ENCODE measurements at regions not wholly inside any gene's neighbourhood (a gene's known extent, or its start where the extent isn't known, plus 50 kb on each side); places are given as distances from the start of the nearest gene placed in this dataset.

DNA sequence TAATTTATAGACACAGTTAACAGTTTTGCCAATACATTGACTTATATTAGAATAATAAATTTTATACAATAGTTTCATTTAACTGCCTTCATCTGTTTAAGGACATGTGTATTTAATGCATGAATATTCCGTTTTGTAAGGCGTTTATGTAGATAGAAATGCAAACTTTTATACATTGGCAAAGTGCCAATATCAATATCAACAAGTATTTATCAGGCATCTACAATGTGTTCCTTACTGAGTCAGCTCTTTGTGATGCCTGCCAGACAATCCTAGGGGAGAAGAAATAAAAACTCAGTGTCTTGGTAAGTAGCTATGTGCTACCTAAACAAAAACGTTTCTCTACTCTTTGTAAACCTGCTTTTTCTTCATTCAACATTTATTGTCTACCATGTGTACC, 1142.2 kb downstream of the C4orf33 start:
- ChIA-PET CTCF (no interaction called here), POLR2A (no interaction called here)
- TF ChIP-seq BHLHE40 (IDR thresholded peaks at IDR 0.05; ENCODE audit: borderline replicate concordance) (no peak), ZNF384 (IDR thresholded peaks at IDR 0.05) (no peak), ARNT (IDR thresholded peaks at IDR 0.05) (no peak), FOXK2 (IDR thresholded peaks at IDR 0.05) (no peak), LEF1 (IDR thresholded peaks at IDR 0.05; ENCODE audit: borderline replicate concordance) (no peak), SUZ12 (IDR thresholded peaks at IDR 0.05) (no peak), NFRKB (IDR thresholded peaks at IDR 0.05) (no peak), SP1 (IDR thresholded peaks at IDR 0.05) (no peak), FOXA1 (IDR thresholded peaks at IDR 0.05) (no peak), TARDBP (IDR thresholded peaks at IDR 0.05) (no peak), FOXM1 (IDR thresholded peaks at IDR 0.05; ENCODE audit: borderline replicate concordance) (no peak), L3MBTL2 (conservative IDR thresholded peaks at IDR 0.05) (no peak), HDGF (IDR thresholded peaks at IDR 0.05; ENCODE audit: borderline replicate concordance) (no peak), ELF4 (IDR thresholded peaks at IDR 0.05) (no peak), CTBP1 (IDR thresholded peaks at IDR 0.05; ENCODE audit: borderline replicate concordance) (no peak)
- no peak for DNase-seq (ENCODE audit: extremely low spot score)

GRCh38 chr4:130249002-130249401, 1153.0 kb downstream of the C4orf33 start:
- POLR2A ChIA-PET = no interaction called here
- CTCF ChIA-PET = no interaction called here
- no peak for DNase-seq (ENCODE audit: extremely low spot score)
- TF ChIP-seq NFRKB (IDR thresholded peaks at IDR 0.05) (no peak), SP1 (IDR thresholded peaks at IDR 0.05) (no peak), TARDBP (IDR thresholded peaks at IDR 0.05) (no peak), ARNT (IDR thresholded peaks at IDR 0.05) (no peak), ZNF384 (IDR thresholded peaks at IDR 0.05) (no peak), FOXK2 (IDR thresholded peaks at IDR 0.05) (no peak), BHLHE40 (IDR thresholded peaks at IDR 0.05; ENCODE audit: borderline replicate concordance) (no peak), L3MBTL2 (conservative IDR thresholded peaks at IDR 0.05) (no peak), FOXA1 (IDR thresholded peaks at IDR 0.05) (no peak), ELF4 (IDR thresholded peaks at IDR 0.05) (no peak), SUZ12 (IDR thresholded peaks at IDR 0.05) (no peak), PKNOX1 (IDR thresholded peaks at IDR 0.05) (no peak)

- ChIA-PET POLR2A (no interaction called here), CTCF (no interaction called here)
Observed at GRCh38 chr4:130257271-130257670, 1161.3 kb downstream of the C4orf33 start.

GRCh38 chr4:130266814-130267213, 1170.9 kb downstream of the C4orf33 start:
- TF ChIP-seq FOXA1 (IDR thresholded peaks at IDR 0.05) (no peak), TARDBP (IDR thresholded peaks at IDR 0.05) (no peak), ARNT (IDR thresholded peaks at IDR 0.05) (no peak), ZNF384 (IDR thresholded peaks at IDR 0.05) (no peak), SP1 (IDR thresholded peaks at IDR 0.05) (no peak), NFRKB (IDR thresholded peaks at IDR 0.05) (no peak)
- ChIA-PET CTCF (no interaction called here), POLR2A (no interaction called here)
- DNase-seq (ENCODE audit: extremely low spot score) = no peak

More at GRCh38 chr4:130257271-130257670, 1161.3 kb downstream of the C4orf33 start:
- DNase-seq (ENCODE audit: extremely low spot score) = no peak
- TF ChIP-seq ARNT (IDR thresholded peaks at IDR 0.05) = no peak
- no peak for TF ChIP-seq BHLHE40 (IDR thresholded peaks at IDR 0.05; ENCODE audit: borderline replicate concordance)
- TF ChIP-seq SUZ12 (IDR thresholded peaks at IDR 0.05) = no peak
- TF ChIP-seq CTBP1 (IDR thresholded peaks at IDR 0.05; ENCODE audit: borderline replicate concordance) = no peak
- no peak for TF ChIP-seq L3MBTL2 (conservative IDR thresholded peaks at IDR 0.05)
- TF ChIP-seq FOXK2 (IDR thresholded peaks at IDR 0.05) = no peak
- no peak for TF ChIP-seq LEF1 (IDR thresholded peaks at IDR 0.05; ENCODE audit: borderline replicate concordance)
- no peak for TF ChIP-seq NFRKB (IDR thresholded peaks at IDR 0.05)
- no peak for TF ChIP-seq FOXA1 (IDR thresholded peaks at IDR 0.05)
- no peak for TF ChIP-seq TARDBP (IDR thresholded peaks at IDR 0.05)

DNA sequence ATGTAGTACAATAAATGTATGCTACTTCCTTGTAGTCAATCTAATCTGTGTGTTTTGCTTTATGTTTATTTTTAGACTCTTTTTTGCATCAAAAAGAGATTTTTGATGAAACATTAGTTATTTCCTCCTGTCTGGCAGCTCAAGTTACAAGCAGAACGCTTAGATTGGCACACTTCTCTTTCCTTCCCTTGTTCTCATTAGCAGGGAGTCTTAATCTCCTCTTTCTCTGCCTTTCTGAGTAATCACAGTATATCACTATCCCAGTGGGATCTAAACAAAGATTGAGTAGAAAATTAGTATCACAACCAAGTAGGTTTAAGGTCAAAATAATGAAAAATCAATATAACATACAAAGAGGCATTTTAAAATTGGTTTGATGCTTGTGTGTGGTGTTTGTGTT, 1192.6 kb downstream of the C4orf33 start:
- TF ChIP-seq TARDBP (IDR thresholded peaks at IDR 0.05) = no peak
- no peak for TF ChIP-seq NFRKB (IDR thresholded peaks at IDR 0.05)
- TF ChIP-seq ZNF384 (IDR thresholded peaks at IDR 0.05) = no peak
- TF ChIP-seq ARNT (IDR thresholded peaks at IDR 0.05) = no peak
- no peak for TF ChIP-seq LEF1 (IDR thresholded peaks at IDR 0.05; ENCODE audit: borderline replicate concordance)
- no peak for TF ChIP-seq FOXM1 (IDR thresholded peaks at IDR 0.05; ENCODE audit: borderline replicate concordance)
- TF ChIP-seq L3MBTL2 (conservative IDR thresholded peaks at IDR 0.05) = no peak
- no peak for TF ChIP-seq PKNOX1 (IDR thresholded peaks at IDR 0.05)
- no peak for TF ChIP-seq SP1 (IDR thresholded peaks at IDR 0.05)
- TF ChIP-seq SUZ12 (IDR thresholded peaks at IDR 0.05) = no peak
- TF ChIP-seq HDGF (IDR thresholded peaks at IDR 0.05; ENCODE audit: borderline replicate concordance) = no peak
- DNase-seq (ENCODE audit: extremely low spot score) = no peak
- CTCF ChIA-PET = no interaction called here
- POLR2A ChIA-PET = no interaction called here

DNA sequence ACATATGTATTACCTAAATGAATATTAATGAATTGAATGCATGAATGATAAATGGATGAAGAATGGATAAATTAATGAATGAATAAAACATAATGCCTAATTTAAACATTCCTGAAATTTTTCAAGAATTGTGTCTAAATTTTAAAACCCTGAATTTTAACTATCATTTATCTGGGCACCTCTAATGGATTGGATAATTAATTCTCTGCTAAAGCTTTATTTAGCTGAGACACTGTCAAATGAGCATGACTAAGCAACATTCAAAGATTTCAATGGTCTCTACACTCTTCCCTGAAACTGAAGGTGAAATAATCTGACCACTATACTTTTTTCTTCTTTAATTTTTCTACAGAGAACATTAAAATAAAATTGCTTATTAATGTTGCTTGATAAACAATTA, 1197.7 kb downstream of the C4orf33 start:
- TF ChIP-seq CTBP1 (IDR thresholded peaks at IDR 0.05; ENCODE audit: borderline replicate concordance) = no peak
- no peak for TF ChIP-seq NFRKB (IDR thresholded peaks at IDR 0.05)
- no peak for TF ChIP-seq ZNF384 (IDR thresholded peaks at IDR 0.05)
- no peak for TF ChIP-seq BHLHE40 (IDR thresholded peaks at IDR 0.05; ENCODE audit: borderline replicate concordance)
- TF ChIP-seq SP1 (IDR thresholded peaks at IDR 0.05) = no peak
- no peak for DNase-seq (ENCODE audit: extremely low spot score)
- CTCF ChIA-PET = no interaction called here

DNA sequence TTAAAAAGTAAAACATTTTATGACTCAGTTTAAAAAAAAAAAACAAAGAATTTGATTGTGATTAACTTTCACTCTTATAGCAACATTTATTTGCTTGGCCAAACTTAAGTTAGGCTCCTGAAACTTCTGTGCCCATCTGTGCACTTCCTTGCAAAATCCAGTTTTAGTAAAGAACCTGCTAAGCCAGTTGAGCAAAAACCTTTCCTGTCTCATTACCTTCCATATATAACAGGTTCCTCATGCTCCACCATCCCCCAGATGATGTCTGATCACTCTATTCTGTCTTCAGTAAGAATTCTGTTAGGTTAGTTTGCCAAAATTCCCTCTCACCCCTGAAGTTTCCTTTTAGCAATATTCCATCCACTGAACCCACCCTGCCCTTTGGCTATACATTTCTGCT, 1200.5 kb downstream of the C4orf33 start:
- POLR2A ChIA-PET = no interaction called here
- TF ChIP-seq TARDBP (IDR thresholded peaks at IDR 0.05) (no peak), BHLHE40 (IDR thresholded peaks at IDR 0.05; ENCODE audit: borderline replicate concordance) (no peak), ZNF384 (IDR thresholded peaks at IDR 0.05) (no peak), ELF4 (IDR thresholded peaks at IDR 0.05) (no peak), SUZ12 (IDR thresholded peaks at IDR 0.05) (no peak)
- DNase-seq (ENCODE audit: extremely low spot score) = no peak
- CTCF ChIA-PET = no interaction called here

More for the DNA sequence above, 1197.7 kb downstream of the C4orf33 start:
- POLR2A ChIA-PET = no interaction called here

Measured in HEK293T (cell line).